ENCODE measurements at regions not wholly inside any gene's neighbourhood (a gene's known extent, or its start where the extent isn't known, plus 50 kb on each side); places are given as distances from the start of the nearest gene placed in this dataset.

GRCh38 chr13:24087605-24088225, 72.8 kb upstream of the SPATA13 start:
- no peak for TF ChIP-seq CTCF (conservative IDR thresholded peaks at IDR 0.05; ENCODE audit: control insufficient read depth, insufficient read depth, low read depth, low read length)
- no peak for DNase-seq (ENCODE audit: low read depth)
- no peak overlapping the region for H3K4me3 ChIP-seq (ENCODE audit: control insufficient read depth, low read depth, low read length)

- TF ChIP-seq CTCF (conservative IDR thresholded peaks at IDR 0.05; ENCODE audit: control insufficient read depth, insufficient read depth, low read depth, low read length) = no peak
- DNase-seq (ENCODE audit: low read depth) = no peak
- H3K4me3 ChIP-seq (ENCODE audit: control insufficient read depth, low read depth, low read length) = no peak overlapping the region
Measured at GRCh38 chr13:24090049-24090448, 70.5 kb upstream of the SPATA13 start.

GRCh38 chr13:24091080-24091479, 69.4 kb upstream of the SPATA13 start:
- H3K4me3 ChIP-seq (ENCODE audit: control insufficient read depth, low read depth, low read length) = no peak overlapping the region
- no peak for TF ChIP-seq CTCF (conservative IDR thresholded peaks at IDR 0.05; ENCODE audit: control insufficient read depth, insufficient read depth, low read depth, low read length)
- no peak for DNase-seq (ENCODE audit: low read depth)

- no peak overlapping the region for H3K4me3 ChIP-seq (ENCODE audit: control insufficient read depth, low read depth, low read length)
- DNase-seq (ENCODE audit: low read depth) = no peak
- no peak for TF ChIP-seq CTCF (conservative IDR thresholded peaks at IDR 0.05; ENCODE audit: control insufficient read depth, insufficient read depth, low read depth, low read length)
Measured at GRCh38 chr13:24092108-24092507, 68.4 kb upstream of the SPATA13 start.

- no peak overlapping the region for H3K4me3 ChIP-seq (ENCODE audit: control insufficient read depth, low read depth, low read length)
- TF ChIP-seq CTCF (conservative IDR thresholded peaks at IDR 0.05; ENCODE audit: control insufficient read depth, insufficient read depth, low read depth, low read length) = no peak
- DNase-seq (ENCODE audit: low read depth) = no peak
Measured at GRCh38 chr13:24093047-24093446, 67.5 kb upstream of the SPATA13 start.

- no peak for DNase-seq (ENCODE audit: low read depth)
- no peak for TF ChIP-seq CTCF (conservative IDR thresholded peaks at IDR 0.05; ENCODE audit: control insufficient read depth, insufficient read depth, low read depth, low read length)
- no peak overlapping the region for H3K4me3 ChIP-seq (ENCODE audit: control insufficient read depth, low read depth, low read length)
Measured at GRCh38 chr13:24096659-24097058, 63.9 kb upstream of the SPATA13 start.

GRCh38 chr13:24097064-24097463, 63.5 kb upstream of the SPATA13 start:
- no peak overlapping the region for H3K4me3 ChIP-seq (ENCODE audit: control insufficient read depth, low read depth, low read length)
- DNase-seq (ENCODE audit: low read depth) = peak; percentile 78
- no peak for TF ChIP-seq CTCF (conservative IDR thresholded peaks at IDR 0.05; ENCODE audit: control insufficient read depth, insufficient read depth, low read depth, low read length)

All from fibroblast of mammary gland (primary cell).